ENCODE measurements at regions not wholly inside any gene's neighbourhood (a gene's known extent, or its start where the extent isn't known, plus 50 kb on each side); places are given as distances from the start of the nearest gene placed in this dataset.
"Not testable (repeated sequence)": the region's sequence is repeated elsewhere in the genome, so short reads cannot be mapped to it uniquely, and the experiment has no call there.

DNA sequence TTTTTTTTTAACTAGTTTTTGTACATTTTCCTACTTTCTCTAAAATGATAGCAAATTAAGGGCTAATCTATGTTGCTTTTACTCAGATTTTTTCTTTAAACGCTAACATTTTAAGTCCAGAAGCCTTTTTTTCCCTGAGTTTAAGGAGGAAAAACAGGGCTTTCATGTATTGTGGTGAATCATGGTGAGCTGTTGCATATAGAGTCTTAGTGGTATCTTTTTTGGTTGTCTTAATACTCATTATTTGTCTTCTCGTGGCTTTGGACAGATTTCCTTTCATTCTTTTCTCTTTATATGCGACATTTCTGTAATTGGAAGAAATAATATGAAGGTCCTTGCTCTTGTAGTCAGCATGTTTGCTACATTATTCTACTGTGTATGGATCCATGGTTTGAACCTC is 1015.6 kb downstream of the PLA2G4A start:
- Histone ChIP-seq H2AFZ (ENCODE audit: low read length) (no peak overlapping the region), H4K20me1 (ENCODE audit: insufficient read depth, low read length) (no peaks in the 10 kb centered on the region), H3K4me3 (ENCODE audit: insufficient read depth, low read length) (no peak overlapping the region), H3K9me3 (ENCODE audit: low read depth, low read length) (no peaks in the 10 kb centered on the region), H3K27me3 (ENCODE audit: insufficient read depth, low read length) (no peaks in the 10 kb centered on the region), H3K27ac (ENCODE audit: low read depth, low read length) (no peak overlapping the region), H3K4me2 (ENCODE audit: insufficient read depth, low read length) (no peak overlapping the region), H3K4me1 (ENCODE audit: insufficient read depth, low read length) (no peaks in the 10 kb centered on the region), H3K79me2 (ENCODE audit: insufficient read depth, low read length) (no peaks in the 10 kb centered on the region), H3K36me3 (ENCODE audit: insufficient read depth, low read length) (no peaks in the 10 kb centered on the region)
- DNase-seq (ENCODE audit: insufficient read length, low spot score, missing footprints): no peak
- no peak for TF ChIP-seq CTCF (IDR thresholded peaks at IDR 0.05; ENCODE audit: extremely low read depth, low read depth, low read length)

GRCh38 chr1:187847531-187847930 is 1018.8 kb downstream of the PLA2G4A start:
- TF ChIP-seq CTCF (IDR thresholded peaks at IDR 0.05; ENCODE audit: extremely low read depth, low read depth, low read length): no peak
- no peaks in the 10 kb centered on the region for H3K27me3 ChIP-seq (ENCODE audit: insufficient read depth, low read length)
- no peak overlapping the region for H2AFZ ChIP-seq (ENCODE audit: low read length)
- H3K36me3 ChIP-seq (ENCODE audit: insufficient read depth, low read length): no peaks in the 10 kb centered on the region
- no peak overlapping the region for H3K4me2 ChIP-seq (ENCODE audit: insufficient read depth, low read length)
- no peak overlapping the region for H3K27ac ChIP-seq (ENCODE audit: low read depth, low read length)
- H3K4me1 ChIP-seq (ENCODE audit: insufficient read depth, low read length): no peaks in the 10 kb centered on the region
- no peaks in the 10 kb centered on the region for H3K9me3 ChIP-seq (ENCODE audit: low read depth, low read length)
- H4K20me1 ChIP-seq (ENCODE audit: insufficient read depth, low read length): no peaks in the 10 kb centered on the region
- no peak for DNase-seq (ENCODE audit: insufficient read length, low spot score, missing footprints)
- no peaks in the 10 kb centered on the region for H3K79me2 ChIP-seq (ENCODE audit: insufficient read depth, low read length)
- no peak overlapping the region for H3K4me3 ChIP-seq (ENCODE audit: insufficient read depth, low read length)

- DNase-seq (ENCODE audit: insufficient read length, low spot score, missing footprints): no peak
- Histone ChIP-seq H2AFZ (ENCODE audit: low read length) (no peak overlapping the region), H4K20me1 (ENCODE audit: insufficient read depth, low read length) (no peaks in the 10 kb centered on the region), H3K4me1 (ENCODE audit: insufficient read depth, low read length) (no peaks in the 10 kb centered on the region), H3K27me3 (ENCODE audit: insufficient read depth, low read length) (no peaks in the 10 kb centered on the region), H3K27ac (ENCODE audit: low read depth, low read length) (no peak overlapping the region), H3K4me2 (ENCODE audit: insufficient read depth, low read length) (no peak overlapping the region), H3K79me2 (ENCODE audit: insufficient read depth, low read length) (no peaks in the 10 kb centered on the region), H3K36me3 (ENCODE audit: insufficient read depth, low read length) (no peaks in the 10 kb centered on the region), H3K4me3 (ENCODE audit: insufficient read depth, low read length) (no peak overlapping the region), H3K9me3 (ENCODE audit: low read depth, low read length) (no peaks in the 10 kb centered on the region)
- TF ChIP-seq CTCF (IDR thresholded peaks at IDR 0.05; ENCODE audit: extremely low read depth, low read depth, low read length): no peak
These were observed 1019.6 kb downstream of the PLA2G4A start for GRCh38 chr1:187848321-187848720.

- H3K36me3 ChIP-seq (ENCODE audit: insufficient read depth, low read length); H4K20me1 ChIP-seq (ENCODE audit: insufficient read depth, low read length); H3K9me3 ChIP-seq (ENCODE audit: low read depth, low read length); DNase-seq (ENCODE audit: insufficient read length, low spot score, missing footprints); H3K79me2 ChIP-seq (ENCODE audit: insufficient read depth, low read length); H3K4me3 ChIP-seq (ENCODE audit: insufficient read depth, low read length); H3K4me1 ChIP-seq (ENCODE audit: insufficient read depth, low read length); H2AFZ ChIP-seq (ENCODE audit: low read length); H3K27me3 ChIP-seq (ENCODE audit: insufficient read depth, low read length); H3K27ac ChIP-seq (ENCODE audit: low read depth, low read length); H3K4me2 ChIP-seq (ENCODE audit: insufficient read depth, low read length): not testable (repeated sequence)
These were observed 1021.4 kb downstream of the PLA2G4A start for GRCh38 chr1:187850146-187850545.

DNA sequence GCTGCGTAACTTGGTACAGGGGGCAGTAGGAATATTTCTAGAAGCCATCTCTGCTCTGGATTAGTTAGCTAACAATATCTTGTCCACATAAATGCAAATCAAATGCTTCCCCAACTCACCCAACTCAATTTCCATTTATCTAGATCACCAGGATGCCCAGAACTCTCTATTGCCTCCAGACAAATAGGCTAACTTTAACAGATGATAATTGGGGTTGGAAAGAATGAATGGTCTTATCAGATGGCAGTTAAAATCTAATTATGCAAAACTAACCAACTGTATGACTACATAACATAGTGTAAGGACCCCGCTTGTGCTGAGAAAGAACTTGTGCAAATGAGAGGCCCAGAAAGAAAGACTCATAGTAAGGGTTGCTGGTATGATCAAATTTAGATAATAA is 1024.8 kb downstream of the PLA2G4A start:
- H3K4me2 ChIP-seq (ENCODE audit: insufficient read depth, low read length): no peak overlapping the region
- H3K4me1 ChIP-seq (ENCODE audit: insufficient read depth, low read length): no peaks in the 10 kb centered on the region
- H3K9me3 ChIP-seq (ENCODE audit: low read depth, low read length): no peaks in the 10 kb centered on the region
- TF ChIP-seq CTCF (IDR thresholded peaks at IDR 0.05; ENCODE audit: extremely low read depth, low read depth, low read length): no peak
- no peak overlapping the region for H3K27ac ChIP-seq (ENCODE audit: low read depth, low read length)
- no peak overlapping the region for H2AFZ ChIP-seq (ENCODE audit: low read length)
- H3K27me3 ChIP-seq (ENCODE audit: insufficient read depth, low read length): no peaks in the 10 kb centered on the region
- H3K79me2 ChIP-seq (ENCODE audit: insufficient read depth, low read length): no peaks in the 10 kb centered on the region
- no peaks in the 10 kb centered on the region for H3K36me3 ChIP-seq (ENCODE audit: insufficient read depth, low read length)
- H3K4me3 ChIP-seq (ENCODE audit: insufficient read depth, low read length): no peak overlapping the region
- no peaks in the 10 kb centered on the region for H4K20me1 ChIP-seq (ENCODE audit: insufficient read depth, low read length)
- no peak for DNase-seq (ENCODE audit: insufficient read length, low spot score, missing footprints)
